Left lobe of liver (tissue), 2 donors: ENCODE measurements at regions not wholly inside any gene's neighbourhood (a gene's known extent, or its start where the extent isn't known, plus 50 kb on each side); places are given as distances from the start of the nearest gene placed in this dataset.
A peak's percentile ranks its signal among the peaks of the same experiment; 100 is the strongest.
"Not testable (repeated sequence)": the region's sequence is repeated elsewhere in the genome, so short reads cannot be mapped to it uniquely, and the experiment has no call there.

Experiments used
- ATAC-seq: fragments of 200-7000 bp; cut with Tn5 transposase; one replicate; pipeline ENCODE4 v1.9.1; 2020; ENCODE audit warnings: mild to moderate bottlenecking, moderate library complexity
- DNase-seq: peaks from one replicate; pipeline ENCODE4 v3.0.0-alpha.2; 2020; ENCODE audit warnings: low spot score
- donor health status: DM: no; HTN: no; CAD: no; lungs with moderate emphysema.
- donor health status: DM: no; HTN: yes; CAD: no.

GRCh38 chr1:146883190-146883589 is 54.9 kb upstream of the NBPF12 start:
- not testable (repeated sequence) for ATAC-seq

GRCh38 chr1:146881096-146881495 is 57.0 kb upstream of the NBPF12 start:
- not testable (repeated sequence) for ATAC-seq, DNase-seq

More at GRCh38 chr1:146883190-146883589, 54.9 kb upstream of the NBPF12 start:
- not testable (repeated sequence) for DNase-seq

GRCh38 chr1:146863799-146864319 is 74.3 kb upstream of the NBPF12 start:
- not testable (repeated sequence) for ATAC-seq, DNase-seq

GRCh38 chr1:146853147-146853546 is 85.0 kb upstream of the NBPF12 start:
- not testable (repeated sequence) for DNase-seq

DNA sequence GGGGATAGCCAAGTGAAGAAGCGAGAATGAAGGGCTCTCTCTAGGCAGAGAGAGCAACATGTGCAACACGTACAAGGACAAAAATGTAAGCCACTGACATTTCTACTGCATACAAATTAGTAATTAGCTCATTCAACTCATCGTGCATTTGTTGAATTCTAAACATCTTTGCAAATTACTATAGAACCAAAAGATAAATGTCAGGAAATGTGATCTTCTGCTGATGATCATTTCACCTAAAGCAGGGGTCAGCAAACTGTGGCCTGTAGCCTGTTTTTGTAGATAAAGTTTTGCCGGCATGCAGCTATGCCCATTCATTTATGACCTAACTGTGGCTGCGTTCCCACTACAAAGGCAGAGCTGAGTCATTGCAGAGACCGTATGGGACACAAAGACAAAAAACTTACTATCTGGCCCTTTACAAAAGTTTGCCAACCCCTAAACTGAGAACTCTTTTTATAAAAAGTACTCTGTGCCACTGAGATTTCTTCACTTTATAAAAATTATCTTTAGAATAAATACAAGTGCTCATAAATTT is 87.7 kb upstream of the NBPF12 start:
- DNase-seq, ATAC-seq: not testable (repeated sequence)

More at GRCh38 chr1:146853147-146853546, 85.0 kb upstream of the NBPF12 start:
- ATAC-seq, result not testable (repeated sequence)

GRCh38 chr1:146838725-146839124 is 99.4 kb upstream of the NBPF12 start:
- DNase-seq, result not testable (repeated sequence)
- peak; percentile 75 for ATAC-seq

DNA sequence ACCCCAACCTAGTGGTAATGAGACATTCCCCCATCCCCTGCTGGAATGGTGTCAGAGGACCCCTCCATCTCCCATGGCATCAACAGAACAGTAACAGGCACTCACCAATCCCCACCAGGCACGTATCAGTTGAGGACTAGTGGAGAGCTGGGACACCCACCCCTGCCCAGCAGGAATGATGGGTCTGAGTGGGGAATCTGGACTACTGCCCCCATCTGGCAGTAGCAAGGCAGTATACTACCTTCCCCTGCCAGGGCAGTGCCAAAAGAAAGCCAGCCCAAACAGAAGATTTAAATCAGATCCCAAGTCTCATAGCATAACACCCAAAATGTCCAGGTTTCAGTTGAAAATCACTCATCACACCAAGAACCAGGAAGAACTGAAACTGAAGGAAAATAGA is 111.2 kb upstream of the NBPF12 start:
- ATAC-seq, DNase-seq: not testable (repeated sequence)

- not testable (repeated sequence) for ATAC-seq, DNase-seq
Observed at GRCh38 chr1:146794236-146794635, 143.9 kb upstream of the NBPF12 start.

GRCh38 chr1:146792725-146793124 is 145.4 kb upstream of the NBPF12 start:
- not testable (repeated sequence) for DNase-seq, ATAC-seq

DNA sequence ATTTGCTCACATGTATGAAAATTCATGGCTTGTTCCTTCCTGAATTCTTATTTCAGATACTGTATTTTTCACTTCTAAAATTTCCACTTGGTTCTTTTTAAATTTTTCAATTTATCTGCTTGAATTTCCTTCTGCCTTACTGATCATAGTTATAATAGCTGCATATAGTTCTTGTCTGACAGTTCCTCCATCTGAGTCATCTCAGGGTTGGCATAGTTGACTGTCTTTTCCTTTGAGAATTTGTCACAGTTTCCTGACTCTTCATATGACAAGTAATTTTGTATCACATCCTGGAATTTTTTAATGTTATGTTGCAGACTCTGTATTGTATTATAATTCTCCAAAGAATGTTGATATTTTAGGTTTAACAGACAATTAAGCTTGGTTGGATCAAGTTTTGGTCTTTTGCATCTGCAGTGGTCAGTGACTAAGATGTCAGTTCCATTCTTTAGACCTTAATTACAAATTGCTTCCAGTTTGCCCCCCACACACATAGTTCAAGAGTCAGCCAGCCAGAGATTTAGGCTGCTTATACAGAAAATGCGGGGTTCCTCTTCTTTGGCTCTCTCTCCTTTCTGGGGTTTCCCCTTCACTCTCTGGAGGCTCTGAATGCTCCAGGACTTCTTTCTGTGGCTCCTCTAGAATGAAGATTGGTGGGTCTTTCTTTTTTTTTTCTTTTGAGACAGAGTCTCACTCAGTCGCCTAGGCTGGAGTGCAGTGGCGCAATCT is 153.7 kb upstream of the NBPF12 start:
- ATAC-seq, DNase-seq: not testable (repeated sequence)

DNA sequence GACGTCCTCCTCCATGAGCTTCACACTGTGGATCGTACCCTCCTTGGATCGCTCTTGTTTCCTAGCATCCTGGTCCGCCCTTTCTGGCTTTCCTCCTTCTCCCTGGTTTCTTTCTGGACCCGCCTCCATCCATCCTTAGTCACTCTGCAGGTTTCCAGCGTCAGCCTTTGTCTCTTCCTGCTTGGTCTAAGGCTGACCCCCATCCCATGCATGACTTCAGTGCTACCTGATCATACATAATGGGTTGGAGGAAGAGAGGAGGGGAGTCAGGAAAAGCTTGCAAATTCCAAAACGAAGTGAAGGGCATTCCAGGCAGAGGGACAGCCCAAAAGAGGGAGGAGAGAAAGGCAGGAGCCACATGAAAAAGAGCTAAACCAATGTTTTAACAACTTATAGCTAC is 156.9 kb upstream of the NBPF12 start:
- not testable (repeated sequence) for ATAC-seq, DNase-seq

DNA sequence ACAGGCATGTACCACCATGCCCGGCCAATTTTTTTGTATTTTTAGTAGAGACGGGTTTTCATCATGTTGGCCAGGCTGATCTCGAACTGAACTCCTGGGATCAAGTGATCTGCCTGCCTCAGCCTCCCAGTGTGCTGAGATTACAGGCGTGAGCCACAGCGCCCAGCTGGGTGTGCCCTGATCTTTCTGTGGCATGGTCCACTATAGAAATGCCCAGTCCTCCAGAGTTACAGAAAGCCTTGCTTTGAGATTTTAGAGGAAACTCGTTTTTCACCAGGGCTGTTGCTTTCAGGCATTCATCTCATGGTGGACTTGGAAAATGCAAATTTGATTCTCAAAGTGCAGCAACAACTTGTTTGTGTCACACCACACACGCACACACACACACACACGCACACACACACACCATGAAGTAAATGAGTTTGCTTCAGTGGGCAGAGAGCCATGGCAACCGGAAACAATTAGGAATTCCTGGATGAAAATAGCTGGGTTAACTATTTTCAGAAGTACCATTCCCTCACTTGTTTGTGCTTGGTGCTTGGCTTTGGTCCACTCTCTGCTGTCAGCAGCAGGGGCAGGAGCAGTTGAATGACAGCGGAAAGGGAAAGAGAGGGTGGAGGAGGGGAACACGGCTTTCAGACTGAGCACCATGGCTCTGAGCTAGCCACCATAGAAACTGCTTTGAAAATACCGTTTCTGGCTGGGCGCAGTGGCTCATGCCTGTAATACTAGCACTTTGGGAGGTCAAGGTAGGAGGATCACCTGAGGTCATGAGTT is 160.1 kb upstream of the NBPF12 start:
- not testable (repeated sequence) for DNase-seq
- peak; percentile 33 for ATAC-seq

DNA sequence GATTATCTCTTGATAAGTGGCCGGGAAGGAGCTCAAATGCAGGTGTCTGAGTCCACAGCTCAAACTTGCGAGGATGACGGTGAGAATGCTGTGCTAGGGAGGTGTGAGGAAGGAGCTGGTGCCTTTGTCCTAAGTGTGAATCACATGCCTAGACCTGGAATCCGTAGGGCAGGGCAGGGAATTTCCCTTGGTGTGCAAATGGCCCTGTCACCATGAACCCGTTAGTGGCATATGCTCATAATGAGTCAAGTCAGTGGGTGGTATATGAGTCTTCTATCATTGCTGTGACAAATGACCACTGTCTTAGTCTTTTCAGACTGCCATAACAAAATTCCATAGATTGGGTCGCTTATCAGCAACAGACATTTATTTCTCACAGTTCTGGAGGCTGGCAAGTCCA is 163.1 kb upstream of the NBPF12 start:
- ATAC-seq, DNase-seq: not testable (repeated sequence)

- ATAC-seq, DNase-seq: not testable (repeated sequence)
Observed at GRCh38 chr1:146774271-146774670, 163.9 kb upstream of the NBPF12 start.

DNA sequence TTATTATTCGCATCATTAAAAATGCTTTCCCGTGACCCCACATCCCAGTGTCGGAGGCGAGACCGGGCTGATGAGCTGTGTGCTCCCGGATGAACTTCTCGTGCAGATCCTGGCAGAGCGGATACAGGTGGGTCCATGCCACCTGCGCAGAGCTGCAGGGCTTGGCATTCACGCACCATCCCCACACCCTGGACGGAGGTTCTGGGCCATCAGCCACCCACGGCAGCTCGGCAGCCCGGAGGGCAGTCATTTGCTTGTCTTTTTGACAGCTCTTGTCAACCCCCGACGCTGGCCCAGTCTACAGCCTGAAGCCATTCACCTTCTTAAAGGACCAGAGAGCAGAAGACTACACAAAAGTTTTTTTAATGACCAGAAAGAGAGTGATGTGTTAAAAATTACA is 166.7 kb upstream of the NBPF12 start:
- not testable (repeated sequence) for DNase-seq, ATAC-seq

GRCh38 chr1:146770998-146771397 is 167.1 kb upstream of the NBPF12 start:
- not testable (repeated sequence) for DNase-seq, ATAC-seq

DNA sequence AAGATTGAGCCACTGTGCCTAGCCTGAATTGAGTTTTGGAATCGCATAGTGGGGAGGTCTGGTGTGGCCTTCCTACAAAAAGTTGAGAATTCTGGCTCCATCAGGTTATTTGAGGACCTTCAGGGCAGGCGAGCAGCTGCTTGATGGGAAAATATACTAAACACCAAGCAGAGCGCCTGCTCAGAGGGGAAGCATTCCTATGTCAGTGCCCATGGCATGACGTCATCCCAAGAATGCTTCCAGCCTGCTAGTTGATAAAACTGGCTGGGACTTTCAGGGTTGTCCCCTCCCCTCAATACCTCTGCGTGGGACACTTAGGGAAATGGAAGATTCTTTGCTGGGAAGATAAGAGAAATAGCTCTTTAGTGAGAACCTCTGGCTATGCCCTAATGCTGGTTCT is 174.9 kb upstream of the NBPF12 start:
- DNase-seq, ATAC-seq: not testable (repeated sequence)

GRCh38 chr1:146756858-146757257 is 181.3 kb upstream of the NBPF12 start:
- not testable (repeated sequence) for DNase-seq, ATAC-seq

DNA sequence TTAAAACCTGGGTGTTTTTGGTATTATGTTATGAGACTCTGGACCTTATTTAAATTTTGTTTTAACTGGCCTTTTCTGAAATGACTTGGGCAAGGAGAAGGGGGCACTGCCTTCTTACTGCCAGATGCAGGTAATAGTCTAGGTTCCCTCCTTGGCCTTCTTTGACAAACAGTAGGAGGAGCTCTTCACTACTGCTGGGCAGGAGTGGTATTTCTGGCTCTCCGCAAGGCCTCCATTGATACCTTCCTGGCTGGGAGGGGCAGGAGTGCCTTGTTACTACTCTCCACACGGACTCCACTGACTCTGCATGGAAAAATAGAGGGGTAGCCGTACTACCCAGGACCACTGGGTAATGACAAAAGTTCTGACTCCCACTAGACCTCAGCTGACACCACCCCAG is 189.4 kb upstream of the NBPF12 start:
- DNase-seq, result not testable (repeated sequence)
- peak; percentile 42 for ATAC-seq

GRCh38 chr1:146731981-146732680 is 206.0 kb upstream of the NBPF12 start:
- ATAC-seq, DNase-seq: not testable (repeated sequence)
